Stimulated activated memory B cell treated with anti-CD40 and anti-IgM and Interleukin-4, amounts not matched to agents 10 μg/mL and 1 μg/mL and 100 μg/mL, for 72 hours (primary cell): ENCODE measurements at regions not wholly inside any gene's neighbourhood (a gene's known extent, or its start where the extent isn't known, plus 50 kb on each side); places are given as distances from the start of the nearest gene placed in this dataset.

Experiments
- ATAC-seq: fragments of 150-1000 bp; cut with Tn5 transposase; 2 replicates; pipeline ENCODE4 v1.10.0; 2021
- H3K27ac Mint-ChIP-seq: one replicate; pipeline ENCODE4 v1.8.0; 2022; ENCODE audit warnings: mild to moderate bottlenecking, mixed read lengths
- H3K27me3 Mint-ChIP-seq: one replicate; pipeline ENCODE4 v1.8.0; 2022; ENCODE audit warnings: mixed read lengths
- H3K36me3 Mint-ChIP-seq: one replicate; pipeline ENCODE4 v1.8.0; 2022; ENCODE audit warnings: mixed read lengths
- H3K4me1 Mint-ChIP-seq: one replicate; pipeline ENCODE4 v1.8.0; 2022; ENCODE audit warnings: mixed read lengths
- H3K4me3 Mint-ChIP-seq: one replicate; pipeline ENCODE4 v1.8.0; 2022; ENCODE audit warnings: mild to moderate bottlenecking, moderate library complexity, mixed read lengths
- H3K9me3 Mint-ChIP-seq: one replicate; pipeline ENCODE4 v1.8.0; 2022; ENCODE audit warnings: mixed read lengths

DNA sequence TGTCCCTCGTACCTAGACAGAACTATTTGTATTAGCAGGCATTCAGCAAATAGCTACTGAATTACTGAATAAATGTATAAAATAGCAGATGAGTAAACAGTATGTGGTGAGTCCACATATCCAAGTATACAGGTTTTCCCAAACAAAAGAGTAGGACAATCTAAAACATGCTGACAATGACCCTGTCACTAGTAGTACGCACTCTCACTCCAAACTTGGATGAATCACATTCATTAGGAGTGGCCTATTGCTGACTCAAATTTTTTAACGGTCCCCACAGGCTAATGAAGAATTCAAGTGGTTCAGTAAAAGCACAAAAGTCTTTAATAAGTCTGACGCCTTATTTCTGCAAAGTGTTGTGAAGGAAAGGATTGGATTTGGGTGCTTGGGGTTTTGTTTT lies 449.3 kb upstream of the THBS1 start:
- Mint-ChIP-seq H3K9me3 (no peaks in the 10 kb centered on the region), H3K27me3 (no peaks in the 10 kb centered on the region), H3K4me3 (no peak overlapping the region), H3K36me3 (no peaks in the 10 kb centered on the region), H3K4me1 (no peaks in the 10 kb centered on the region), H3K27ac (no peak overlapping the region)
- no peak for ATAC-seq

DNA sequence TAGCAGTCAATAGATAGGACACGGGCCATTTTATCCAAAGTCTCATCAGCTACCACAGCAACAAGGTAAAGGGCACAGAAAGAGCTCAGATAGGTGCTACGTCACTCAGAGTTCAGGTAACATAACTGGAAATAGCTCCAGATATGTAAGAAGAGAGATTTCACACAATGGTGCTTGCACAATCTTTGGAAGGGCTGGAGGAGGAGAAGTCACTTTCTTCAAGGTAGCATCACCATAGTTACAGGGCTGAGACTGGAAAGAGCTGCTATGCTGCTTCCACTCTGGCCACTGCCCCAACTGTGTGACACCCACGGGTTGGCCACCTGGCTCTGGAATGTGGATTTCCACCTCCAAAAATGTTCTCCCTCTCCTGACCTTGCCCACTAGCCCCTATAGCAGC lies 448.8 kb upstream of the THBS1 start:
- H3K27me3 Mint-ChIP-seq: no peaks in the 10 kb centered on the region
- ATAC-seq: no peak
- peaks cover 3% of the 10 kb centered on the region for H3K9me3 Mint-ChIP-seq
- H3K27ac Mint-ChIP-seq: no peak overlapping the region
- no peaks in the 10 kb centered on the region for H3K4me1 Mint-ChIP-seq
- no peak overlapping the region for H3K4me3 Mint-ChIP-seq
- H3K36me3 Mint-ChIP-seq: no peaks in the 10 kb centered on the region

DNA sequence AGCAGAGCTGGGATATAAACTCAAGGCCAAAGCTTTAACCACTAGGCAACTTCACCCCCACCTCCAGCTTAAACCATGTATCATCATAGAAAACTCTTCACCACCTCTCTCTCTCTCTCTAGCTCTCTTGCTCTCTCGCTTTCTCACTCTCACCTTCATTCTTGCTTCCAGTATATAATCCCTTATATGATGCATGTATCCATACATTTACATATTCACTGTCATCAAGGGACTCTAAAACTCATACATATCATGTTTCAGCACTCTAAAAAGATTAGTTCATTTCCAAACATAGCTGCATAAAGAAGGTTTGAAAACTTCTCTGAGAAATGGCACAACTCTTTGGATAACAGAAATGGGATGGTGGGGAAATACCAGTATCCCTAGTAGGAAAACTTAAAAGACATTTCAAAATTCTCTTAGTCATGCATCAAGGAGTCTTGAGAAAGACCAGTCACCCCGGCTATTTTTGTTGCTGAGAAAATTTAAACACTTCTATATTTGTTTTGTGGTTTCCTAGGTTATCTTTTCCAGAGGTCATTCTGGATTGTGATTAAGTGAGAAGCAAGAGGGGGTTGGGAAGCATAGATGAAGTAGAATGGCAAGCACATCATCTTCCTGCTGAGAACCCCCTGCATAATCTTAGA lies 447.8 kb upstream of the THBS1 start:
- no peak for ATAC-seq
- no peak overlapping the region for H3K4me3 Mint-ChIP-seq

GRCh38 chr15:39134282-39134681 lies 446.6 kb upstream of the THBS1 start:
- Mint-ChIP-seq H3K4me3 (no peak overlapping the region), H3K27ac (no peak overlapping the region), H3K27me3 (no peaks in the 10 kb centered on the region), H3K9me3 (peaks cover 3% of the 10 kb centered on the region), H3K36me3 (no peaks in the 10 kb centered on the region), H3K4me1 (no peaks in the 10 kb centered on the region)
- no peak for ATAC-seq

More for the DNA sequence above, 447.8 kb upstream of the THBS1 start:
- Mint-ChIP-seq H3K36me3 (no peaks in the 10 kb centered on the region), H3K27ac (no peak overlapping the region), H3K9me3 (peaks cover 3% of the 10 kb centered on the region), H3K4me1 (no peaks in the 10 kb centered on the region), H3K27me3 (no peaks in the 10 kb centered on the region)

DNA sequence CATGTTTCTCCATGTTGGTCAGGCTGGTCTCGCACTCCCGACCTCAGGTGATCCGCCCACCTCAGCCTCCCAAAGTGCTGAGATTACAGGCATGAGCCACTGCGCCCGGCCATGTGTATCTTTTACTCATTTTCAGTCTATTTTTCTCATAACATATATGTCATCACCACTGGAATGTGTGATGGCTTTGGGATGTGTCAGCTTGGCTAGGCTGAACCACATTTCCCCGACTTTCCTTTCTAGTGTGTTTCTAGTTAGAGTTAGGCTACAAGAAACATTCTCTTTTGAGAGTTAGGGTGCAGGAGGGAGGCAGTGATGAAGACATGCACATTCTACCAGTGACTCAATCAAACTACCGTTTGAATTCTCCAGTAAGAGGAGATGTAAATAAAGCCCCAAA lies 444.9 kb upstream of the THBS1 start:
- H3K27me3 Mint-ChIP-seq: no peaks in the 10 kb centered on the region
- H3K4me3 Mint-ChIP-seq: no peak overlapping the region
- no peaks in the 10 kb centered on the region for H3K36me3 Mint-ChIP-seq
- no peaks in the 10 kb centered on the region for H3K4me1 Mint-ChIP-seq
- peaks cover 3% of the 10 kb centered on the region for H3K9me3 Mint-ChIP-seq
- H3K27ac Mint-ChIP-seq: no peak overlapping the region
- no peak for ATAC-seq

DNA sequence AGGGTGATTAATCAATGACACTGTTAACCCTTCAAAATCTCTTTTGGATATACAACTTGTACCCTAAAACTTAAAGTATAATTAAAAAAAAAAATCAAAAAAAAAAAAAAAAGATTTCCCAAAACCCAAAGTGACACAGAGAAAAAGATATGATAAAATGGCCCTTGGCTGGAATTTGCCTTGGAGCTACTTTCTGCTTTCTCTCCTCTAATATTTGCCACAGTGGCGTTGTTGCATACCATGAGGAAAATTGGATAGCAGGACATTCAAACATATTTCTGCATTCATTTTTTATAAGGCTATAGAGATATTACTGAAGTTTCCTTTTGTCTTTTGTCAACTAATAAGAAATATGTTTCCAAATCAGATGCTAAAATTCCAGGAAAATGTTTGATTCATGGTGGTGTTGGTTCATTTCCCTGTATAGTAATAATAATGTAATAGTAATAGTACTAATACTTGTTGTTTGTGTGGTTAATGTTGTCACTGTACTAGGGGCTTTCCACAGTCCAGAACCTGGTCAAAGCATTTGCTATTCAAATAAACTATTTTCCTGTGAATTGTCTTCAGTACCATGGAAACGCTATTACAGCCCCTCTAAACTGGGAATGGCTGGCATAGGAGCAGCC lies 441.3 kb upstream of the THBS1 start:
- Mint-ChIP-seq H3K36me3 (no peaks in the 10 kb centered on the region), H3K4me1 (no peaks in the 10 kb centered on the region), H3K27me3 (no peaks in the 10 kb centered on the region), H3K4me3 (no peak overlapping the region), H3K27ac (no peak overlapping the region), H3K9me3 (peaks cover 3% of the 10 kb centered on the region)
- no peak for ATAC-seq

- no peaks in the 10 kb centered on the region for H3K27me3 Mint-ChIP-seq
- no peak overlapping the region for H3K4me3 Mint-ChIP-seq
- no peaks in the 10 kb centered on the region for H3K36me3 Mint-ChIP-seq
- no peaks in the 10 kb centered on the region for H3K4me1 Mint-ChIP-seq
- H3K9me3 Mint-ChIP-seq: peaks cover 3% of the 10 kb centered on the region
- ATAC-seq: no peak
- H3K27ac Mint-ChIP-seq: no peak overlapping the region
Observed at GRCh38 chr15:39140060-39140604, 440.7 kb upstream of the THBS1 start.

GRCh38 chr15:39142500-39142899 lies 438.4 kb upstream of the THBS1 start:
- no peak overlapping the region for H3K27ac Mint-ChIP-seq
- no peaks in the 10 kb centered on the region for H3K36me3 Mint-ChIP-seq

GRCh38 chr15:39143479-39143878 lies 437.4 kb upstream of the THBS1 start:
- Mint-ChIP-seq H3K9me3 (no peaks in the 10 kb centered on the region), H3K4me3 (no peak overlapping the region), H3K27me3 (no peaks in the 10 kb centered on the region), H3K27ac (no peak overlapping the region), H3K36me3 (no peaks in the 10 kb centered on the region), H3K4me1 (no peaks in the 10 kb centered on the region)
- ATAC-seq: no peak

More at GRCh38 chr15:39142500-39142899, 438.4 kb upstream of the THBS1 start:
- Mint-ChIP-seq H3K9me3 (no peaks in the 10 kb centered on the region), H3K4me3 (no peak overlapping the region), H3K27me3 (no peaks in the 10 kb centered on the region), H3K4me1 (no peaks in the 10 kb centered on the region)
- no peak for ATAC-seq

GRCh38 chr15:39144051-39144450 lies 436.8 kb upstream of the THBS1 start:
- ATAC-seq: no peak
- H3K9me3 Mint-ChIP-seq: no peaks in the 10 kb centered on the region
- H3K4me1 Mint-ChIP-seq: no peaks in the 10 kb centered on the region
- H3K27ac Mint-ChIP-seq: no peak overlapping the region
- no peak overlapping the region for H3K4me3 Mint-ChIP-seq
- H3K27me3 Mint-ChIP-seq: no peaks in the 10 kb centered on the region
- H3K36me3 Mint-ChIP-seq: no peaks in the 10 kb centered on the region

DNA sequence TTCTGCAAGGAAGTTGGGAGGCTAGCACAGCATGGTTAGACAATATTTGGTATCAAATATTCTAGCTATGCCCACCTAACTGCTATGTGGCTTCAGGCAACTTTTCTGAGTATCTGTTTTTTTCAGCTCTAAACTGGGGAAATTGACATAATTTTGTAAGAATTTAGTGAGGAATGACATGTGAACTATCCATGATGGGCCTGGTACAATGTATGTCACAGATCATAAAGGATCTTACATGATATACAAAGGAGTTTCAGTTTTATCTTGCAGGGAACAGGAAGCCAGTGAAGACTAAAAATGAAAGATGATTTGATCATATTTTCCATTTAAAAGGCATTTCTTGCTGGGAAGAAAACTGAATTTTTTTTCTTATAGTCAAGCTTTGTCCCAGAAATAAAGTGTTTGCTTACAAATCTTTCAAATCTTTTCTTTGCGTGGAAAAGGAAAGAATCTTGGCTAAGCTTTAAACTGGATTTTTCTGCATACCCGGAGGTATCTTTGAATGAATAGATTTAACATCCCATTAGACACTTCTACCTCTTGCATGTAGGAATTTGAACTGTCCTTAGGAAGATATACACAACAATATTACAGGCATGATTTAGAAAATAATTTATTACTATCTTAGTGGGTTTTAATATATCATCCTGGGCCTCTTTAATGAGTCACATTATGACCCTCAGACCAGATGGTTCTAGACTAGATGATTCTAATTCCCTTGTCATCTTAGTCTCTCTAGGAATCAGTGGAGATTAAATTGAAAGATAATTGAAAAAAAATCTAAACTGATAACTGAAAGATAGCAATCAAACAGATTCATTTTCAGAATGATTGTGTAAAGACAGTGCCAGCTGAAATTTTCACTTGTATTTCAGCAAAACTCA lies 436.0 kb upstream of the THBS1 start:
- Mint-ChIP-seq H3K9me3 (no peaks in the 10 kb centered on the region), H3K36me3 (no peaks in the 10 kb centered on the region), H3K27ac (no peak overlapping the region), H3K4me3 (no peak overlapping the region), H3K27me3 (no peaks in the 10 kb centered on the region), H3K4me1 (no peaks in the 10 kb centered on the region)
- no peak for ATAC-seq

- ATAC-seq: no peak
- Mint-ChIP-seq H3K4me1 (no peaks in the 10 kb centered on the region), H3K27ac (no peak overlapping the region), H3K9me3 (no peaks in the 10 kb centered on the region), H3K36me3 (no peaks in the 10 kb centered on the region), H3K4me3 (no peak overlapping the region), H3K27me3 (no peaks in the 10 kb centered on the region)
Observed at GRCh38 chr15:39145854-39146625, 434.8 kb upstream of the THBS1 start.

- no peaks in the 10 kb centered on the region for H3K9me3 Mint-ChIP-seq
- H3K4me3 Mint-ChIP-seq: no peak overlapping the region
- ATAC-seq: no peak
- H3K27ac Mint-ChIP-seq: no peak overlapping the region
- no peaks in the 10 kb centered on the region for H3K36me3 Mint-ChIP-seq
- H3K4me1 Mint-ChIP-seq: no peaks in the 10 kb centered on the region
- no peaks in the 10 kb centered on the region for H3K27me3 Mint-ChIP-seq
Observed at GRCh38 chr15:39149636-39150150, 431.2 kb upstream of the THBS1 start.

- Mint-ChIP-seq H3K9me3 (no peaks in the 10 kb centered on the region), H3K4me3 (no peak overlapping the region), H3K27ac (no peak overlapping the region), H3K27me3 (no peaks in the 10 kb centered on the region), H3K4me1 (no peaks in the 10 kb centered on the region), H3K36me3 (no peaks in the 10 kb centered on the region)
- ATAC-seq: no peak
Observed at GRCh38 chr15:39151545-39151944, 429.3 kb upstream of the THBS1 start.
